Kidney tubule cell (primary cell): ENCODE measurements at regions not wholly inside any gene's neighbourhood (a gene's known extent, or its start where the extent isn't known, plus 50 kb on each side); places are given as distances from the start of the nearest gene placed in this dataset.
"Not testable (repeated sequence)": the region's sequence is repeated elsewhere in the genome, so short reads cannot be mapped to it uniquely, and the experiment has no call there.

Experiments used
- DNase-seq: peaks from one replicate; pipeline ENCODE4 v3.0.0-alpha.2; 2018; ENCODE audit warnings: low spot score

GRCh38 chrX:130467936-130468335 is 66.1 kb downstream of the RBMX2 start:
- no peak for DNase-seq

DNA sequence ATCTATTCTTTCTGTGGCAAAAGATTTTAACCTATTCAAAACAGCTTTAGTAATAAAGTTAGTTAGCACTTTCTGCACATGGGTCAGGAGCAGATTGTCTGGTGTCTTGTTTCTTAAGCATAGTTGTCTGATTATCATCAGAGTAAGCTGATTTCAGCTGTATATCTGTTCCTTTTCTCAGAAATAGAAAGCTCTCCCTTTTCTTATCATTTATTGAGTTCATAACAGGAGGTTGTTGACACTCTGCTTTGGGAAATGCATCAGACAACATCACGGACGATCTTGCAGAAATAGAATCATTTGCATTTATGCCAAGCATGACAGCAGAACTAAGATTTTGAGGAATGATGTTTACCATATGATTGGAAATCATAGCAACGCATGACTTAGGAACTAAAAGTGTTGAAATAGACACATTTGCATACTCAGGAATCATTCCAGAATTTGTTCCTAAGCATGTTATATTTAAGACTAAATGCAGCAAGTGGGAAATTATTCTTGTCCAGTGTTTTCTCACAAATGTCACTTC is 66.7 kb downstream of the RBMX2 start:
- DNase-seq, result no peak

DNA sequence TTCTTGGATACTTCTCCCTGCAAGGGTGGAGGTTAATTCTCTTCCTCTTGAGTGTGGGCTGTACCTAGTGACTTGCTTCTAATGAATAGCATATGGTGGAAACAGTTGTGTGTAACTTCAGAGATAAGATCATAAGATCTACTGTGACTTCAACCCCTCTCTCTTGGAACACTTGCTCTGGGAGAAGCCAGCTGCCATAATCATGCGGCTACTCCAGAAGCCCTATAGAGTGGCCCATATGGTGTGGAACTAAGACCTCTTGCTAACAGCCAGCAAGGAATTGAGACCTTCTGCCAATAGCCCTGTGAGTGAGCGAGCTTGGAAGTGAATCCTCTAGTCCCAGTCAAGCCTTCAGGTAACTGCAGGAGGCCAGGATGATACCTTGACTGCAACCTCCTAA is 81.1 kb downstream of the RBMX2 start:
- DNase-seq, result no peak

DNA sequence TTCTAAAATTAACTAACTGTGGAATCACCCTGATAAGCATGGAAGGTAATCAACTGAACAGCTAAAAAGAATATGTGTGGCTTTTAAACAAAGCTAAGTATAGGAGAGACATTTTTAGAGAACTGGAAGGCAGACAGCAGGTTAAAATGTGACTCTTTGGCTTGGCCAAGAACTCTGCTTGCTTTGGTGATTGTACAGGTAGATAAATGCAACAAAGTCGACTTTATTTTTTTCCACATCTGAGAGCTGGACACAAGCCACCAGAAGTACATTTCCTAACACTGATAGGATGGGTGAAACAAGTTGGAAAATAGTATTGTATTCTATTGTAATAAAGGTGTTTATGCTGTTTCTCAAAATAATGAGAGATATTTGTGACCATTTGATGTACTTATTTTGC is 84.1 kb downstream of the RBMX2 start:
- DNase-seq, result no peak

DNA sequence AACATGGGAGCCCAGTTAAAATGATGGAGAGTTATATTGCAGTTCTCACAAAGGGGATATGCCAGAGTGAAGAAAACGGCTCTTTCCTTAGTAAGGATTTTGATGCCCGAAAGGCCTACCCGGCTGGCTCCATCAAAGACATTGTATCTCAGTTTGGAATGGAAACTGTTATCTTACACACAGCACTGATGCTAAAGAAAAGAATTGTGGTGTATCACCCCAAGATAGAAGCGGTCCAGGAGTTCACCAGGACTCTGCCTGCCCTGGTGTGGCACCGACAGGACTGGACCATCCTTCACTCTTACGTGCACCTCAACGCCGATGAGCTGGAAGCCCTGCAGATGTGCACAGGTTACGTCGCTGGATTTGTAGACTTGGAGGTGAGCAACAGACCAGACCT is 93.7 kb downstream of the RBMX2 start:
- not testable (repeated sequence) for DNase-seq

DNA sequence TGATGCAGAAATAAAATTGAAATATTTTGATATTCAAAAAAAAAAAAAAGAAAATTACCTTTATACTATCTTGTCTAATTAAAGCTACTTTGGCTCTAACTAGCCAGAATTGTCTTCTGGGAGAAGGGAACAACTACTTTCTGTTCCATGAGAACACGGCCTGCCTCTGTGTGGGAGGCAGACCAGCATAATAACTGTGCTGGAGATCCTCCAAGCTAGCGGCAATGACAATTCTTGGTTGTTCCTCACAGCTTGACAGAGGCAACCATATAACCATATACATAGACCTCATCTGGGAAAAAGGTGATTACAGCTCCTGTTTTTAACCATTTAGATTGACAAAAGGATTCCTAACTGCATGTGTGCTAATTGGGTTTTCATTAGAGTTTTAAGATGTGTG is 95.7 kb downstream of the RBMX2 start:
- DNase-seq, result no peak

- no peak for DNase-seq
Observed at GRCh38 chrX:130498653-130499274, 97.0 kb downstream of the RBMX2 start.

DNA sequence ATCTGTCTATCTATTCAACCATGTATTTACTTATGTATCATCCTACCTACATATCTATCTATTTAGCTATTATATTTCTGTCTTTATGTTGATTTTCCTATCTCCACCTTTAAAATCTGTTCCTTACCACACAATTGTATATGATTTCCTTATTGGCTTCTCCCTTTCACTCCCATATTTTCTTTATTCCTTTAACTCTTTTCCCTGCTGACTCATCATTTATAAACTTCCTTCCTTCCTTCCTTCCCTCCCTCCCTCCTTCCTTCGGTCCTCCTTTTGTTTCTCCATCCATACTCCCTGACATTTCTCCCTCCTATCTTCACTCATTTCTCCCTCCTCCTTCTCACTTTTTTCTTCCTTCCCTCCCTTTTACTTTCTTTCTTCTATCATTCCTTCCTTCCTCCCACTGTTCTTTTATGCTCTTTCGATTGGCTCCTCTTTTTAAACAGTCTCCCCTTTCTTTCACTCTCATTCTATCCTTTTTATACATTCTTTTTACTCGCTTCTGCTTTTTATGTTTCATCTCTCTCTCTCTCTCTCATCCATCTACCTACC is 100.3 kb downstream of the RBMX2 start:
- DNase-seq, result no peak

DNA sequence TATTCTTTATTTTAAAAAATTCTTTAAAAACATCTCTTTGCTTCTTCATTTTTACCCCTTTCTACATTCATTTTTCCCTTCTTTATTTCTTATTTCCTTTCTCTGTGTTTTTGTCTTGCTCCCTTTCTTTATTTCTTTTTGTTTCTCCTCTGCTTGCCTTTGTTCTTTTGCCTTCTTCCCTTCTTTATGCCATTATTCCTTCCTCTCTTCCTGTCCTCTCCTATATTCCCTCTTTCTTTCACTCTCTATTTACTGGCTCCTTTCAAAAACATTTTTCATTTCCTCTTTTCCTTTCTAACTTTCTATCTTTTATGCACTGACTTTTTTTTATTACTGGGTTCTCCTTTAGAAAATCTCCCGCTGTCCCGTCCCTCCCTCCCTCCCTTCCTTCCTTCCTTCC is 102.2 kb downstream of the RBMX2 start:
- DNase-seq, result no peak

GRCh38 chrX:130507015-130507414 is 105.2 kb downstream of the RBMX2 start:
- no peak for DNase-seq

DNA sequence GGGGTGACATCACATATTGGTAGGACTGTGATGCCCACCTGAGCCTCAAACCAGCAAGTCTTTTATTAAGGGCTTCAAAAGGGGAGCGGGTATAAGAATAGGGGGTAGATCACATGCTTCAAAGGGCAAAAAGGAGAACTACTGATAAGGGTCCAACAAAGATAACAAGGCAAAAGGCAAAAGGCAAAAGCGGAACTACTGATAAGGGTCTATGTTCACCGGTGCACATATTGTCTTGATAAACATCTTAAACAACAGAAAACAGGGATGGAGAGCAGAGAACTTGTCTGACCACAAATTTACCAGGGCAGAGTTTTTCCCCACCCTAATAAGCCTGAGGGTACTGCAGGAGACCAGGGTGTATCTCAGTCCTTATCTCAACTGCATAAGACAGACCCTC is 110.7 kb downstream of the RBMX2 start:
- DNase-seq, result not testable (repeated sequence)

DNA sequence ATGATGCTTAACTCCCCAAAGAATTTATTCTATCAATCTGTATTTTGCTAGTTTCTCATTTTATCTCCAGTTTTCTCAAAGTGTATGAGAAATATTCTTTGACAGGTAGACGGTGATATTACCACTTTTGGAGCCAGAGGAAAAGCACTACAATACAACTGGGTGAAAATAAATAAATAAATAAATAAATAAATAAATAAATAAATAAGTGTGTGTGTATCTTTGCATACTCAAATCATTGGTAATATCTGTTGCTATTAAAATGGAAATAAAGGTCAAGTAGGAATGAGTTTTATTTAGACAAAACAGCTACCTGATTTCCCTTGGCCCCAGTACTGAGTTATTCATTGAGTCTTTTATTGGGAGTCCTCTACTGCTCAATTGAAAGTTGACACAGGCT is 114.3 kb downstream of the RBMX2 start:
- no peak for DNase-seq

GRCh38 chrX:130523460-130524394 is 121.9 kb downstream of the RBMX2 start:
- peak; percentile 5 for DNase-seq

- DNase-seq, result no peak
Observed at GRCh38 chrX:130524476-130525194, 122.8 kb downstream of the RBMX2 start.

DNA sequence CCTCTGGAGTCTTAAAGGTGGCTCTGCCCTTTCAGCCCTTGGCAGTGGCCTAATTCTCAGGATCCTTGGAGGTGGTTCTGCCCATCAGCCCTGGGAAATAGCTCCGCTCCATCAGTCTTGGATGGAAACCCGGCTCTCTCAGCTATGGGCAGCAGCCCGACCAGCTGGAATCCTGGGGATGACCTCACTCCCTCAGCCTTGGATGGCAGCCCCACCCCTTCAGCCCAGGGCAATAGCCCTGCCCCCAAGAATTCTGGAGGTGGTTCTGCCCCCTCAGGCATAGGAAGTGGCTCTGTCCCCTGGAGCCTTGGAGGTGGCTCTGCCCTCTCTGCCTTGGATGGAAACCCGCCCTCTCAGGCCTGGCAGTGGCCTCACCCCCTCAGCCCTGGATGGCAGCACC is 127.7 kb downstream of the RBMX2 start:
- DNase-seq, result no peak

DNA sequence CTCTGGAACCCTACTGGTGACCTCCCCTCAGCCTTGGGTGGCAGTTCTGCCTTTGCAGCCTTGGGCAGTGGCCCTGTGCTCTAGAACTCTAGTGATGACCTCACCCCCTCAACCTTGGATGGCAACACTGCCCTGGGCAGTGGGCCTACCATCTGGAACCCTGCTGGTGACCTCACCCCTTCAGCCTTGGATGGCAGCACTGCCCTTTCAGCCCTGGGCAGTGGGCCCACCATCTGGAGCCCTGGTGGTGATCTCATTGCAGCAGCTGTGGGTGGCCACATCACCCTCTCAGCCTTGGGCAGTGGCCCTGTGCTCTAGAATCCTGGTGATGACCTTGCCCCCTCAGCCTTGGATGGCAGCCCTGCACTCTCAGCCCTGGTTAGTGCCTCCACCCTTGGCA is 129.3 kb downstream of the RBMX2 start:
- DNase-seq, result no peak

- peak; percentile 57 for DNase-seq
Observed at GRCh38 chrX:130539721-130540321, 138.0 kb downstream of the RBMX2 start.

GRCh38 chrX:130543603-130544325 is 142.0 kb downstream of the RBMX2 start:
- DNase-seq, result peak; percentile 30

GRCh38 chrX:130545796-130546195 is 144.0 kb downstream of the RBMX2 start:
- no peak for DNase-seq

- DNase-seq, result peak; percentile 63
Observed at GRCh38 chrX:130549382-130549781, 147.6 kb downstream of the RBMX2 start.

DNA sequence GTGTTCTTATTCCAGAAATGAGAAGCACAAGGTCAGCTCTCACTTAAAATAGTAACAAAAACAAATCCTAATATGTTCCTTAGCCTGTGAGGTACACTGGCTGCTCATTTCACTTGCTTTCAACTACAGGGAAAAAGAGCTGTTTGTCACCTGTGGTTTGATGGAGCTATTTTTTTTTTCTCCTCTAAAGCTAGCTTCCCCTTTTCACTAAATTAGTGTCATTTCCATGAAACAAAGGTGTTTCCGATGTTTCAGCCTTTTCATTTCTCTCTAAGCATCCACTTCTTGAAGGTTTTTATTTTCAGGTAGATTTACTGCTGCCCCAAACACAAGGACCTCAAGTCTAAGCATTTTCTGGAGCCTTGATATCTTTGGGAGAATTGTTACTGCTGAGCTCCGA is 148.6 kb downstream of the RBMX2 start:
- no peak for DNase-seq
